C4-2B (cell line): ENCODE measurements at regions not wholly inside any gene's neighbourhood (a gene's known extent, or its start where the extent isn't known, plus 50 kb on each side); places are given as distances from the start of the nearest gene placed in this dataset.

Source experiments
- ZFX ChIP-seq: fragments of 450-650 bp; IDR thresholded peaks from 2 replicates; pipeline ENCODE4 v1.6.1; 2017
- TF ChIP-seq, protein P1 (sequence below): fragments of 450-650 bp; conservative IDR thresholded peaks from 2 replicates; pipeline ENCODE4 v1.5.1; 2017; ENCODE audit warnings: mild to moderate bottlenecking

- TF ChIP-seq, protein P1, sequence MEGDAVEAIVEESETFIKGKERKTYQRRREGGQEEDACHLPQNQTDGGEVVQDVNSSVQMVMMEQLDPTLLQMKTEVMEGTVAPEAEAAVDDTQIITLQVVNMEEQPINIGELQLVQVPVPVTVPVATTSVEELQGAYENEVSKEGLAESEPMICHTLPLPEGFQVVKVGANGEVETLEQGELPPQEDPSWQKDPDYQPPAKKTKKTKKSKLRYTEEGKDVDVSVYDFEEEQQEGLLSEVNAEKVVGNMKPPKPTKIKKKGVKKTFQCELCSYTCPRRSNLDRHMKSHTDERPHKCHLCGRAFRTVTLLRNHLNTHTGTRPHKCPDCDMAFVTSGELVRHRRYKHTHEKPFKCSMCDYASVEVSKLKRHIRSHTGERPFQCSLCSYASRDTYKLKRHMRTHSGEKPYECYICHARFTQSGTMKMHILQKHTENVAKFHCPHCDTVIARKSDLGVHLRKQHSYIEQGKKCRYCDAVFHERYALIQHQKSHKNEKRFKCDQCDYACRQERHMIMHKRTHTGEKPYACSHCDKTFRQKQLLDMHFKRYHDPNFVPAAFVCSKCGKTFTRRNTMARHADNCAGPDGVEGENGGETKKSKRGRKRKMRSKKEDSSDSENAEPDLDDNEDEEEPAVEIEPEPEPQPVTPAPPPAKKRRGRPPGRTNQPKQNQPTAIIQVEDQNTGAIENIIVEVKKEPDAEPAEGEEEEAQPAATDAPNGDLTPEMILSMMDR, result no peak
- TF ChIP-seq ZFX, result no peak
Observed at GRCh38 chr7:94300176-94300835, 94.4 kb upstream of the COL1A2 start.
